K562 (cell line): ENCODE measurements at regions not wholly inside any gene's neighbourhood (a gene's known extent, or its start where the extent isn't known, plus 50 kb on each side); places are given as distances from the start of the nearest gene placed in this dataset.

Source experiments
- ASH1L ChIP-seq: fragments of 450-650 bp; IDR thresholded peaks from 2 replicates; pipeline ENCODE4 v1.6.1; 2018; ENCODE audit warnings: borderline replicate concordance, mild to moderate bottlenecking, low read depth; ENCODE audit not compliant: partially characterized antibody
- E2F8 ChIP-seq: fragments of 450-650 bp; IDR thresholded peaks from 2 replicates; pipeline ENCODE4 v1.7.1; 2018; ENCODE audit warnings: mild to moderate bottlenecking, low read depth; ENCODE audit not compliant: partially characterized antibody
- ELF1 ChIP-seq: fragments of 200-800 bp; sonication (Bioruptor generic); IDR thresholded peaks from 2 replicates; pipeline ENCODE4 v1.6.1; 2016; ENCODE audit warnings: missing genetic modification characterization, missing compliant biosample characterization
- EP300 ChIP-seq: IDR thresholded peaks from 2 replicates; pipeline ENCODE4 v1.6.1; 2012; ENCODE audit warnings: low read length, improper control_type of control experiment
- FOXK1 ChIP-seq: sonication (generic); formaldehyde crosslinking; IDR thresholded peaks from 2 replicates; pipeline ENCODE4 v1.8.0; 2022; ENCODE audit warnings: missing genetic modification reagents, mild to moderate bottlenecking, borderline replicate concordance
- KDM4B ChIP-seq, 2 experiments: fragments of 450-650 bp in 1 of 2; sonication (generic) in 1 of 2; IDR thresholded peaks; 2 replicates each; pipeline ENCODE4 v1.6.1; 2016 to 2017; ENCODE audit warnings: borderline replicate concordance in 2 of 2, antibody characterized with exemption in 1 of 2, low read depth in 1 of 2, mild to moderate bottlenecking in 1 of 2
- MAFK ChIP-seq: IDR thresholded peaks from 2 replicates; pipeline ENCODE4 v1.6.1; 2011; ENCODE audit warnings: low read length, improper control_type of control experiment
- MAZ ChIP-seq, 2 experiments: fragments of 450-650 bp in 1 of 2; sonication (generic) in 1 of 2; formaldehyde crosslinking; IDR thresholded peaks in 1 of 2; conservative IDR thresholded peaks in 1 of 2; 2 replicates each; pipeline versions ENCODE4 v1.4.0 to v1.5.0; 2020; ENCODE audit warnings: mild to moderate bottlenecking in 1 of 2, missing genetic modification reagents in 1 of 2
- POLR2G ChIP-seq: fragments of 200-400 bp; formaldehyde crosslinking; IDR thresholded peaks from 2 replicates; pipeline ENCODE4 v1.6.1; 2017; ENCODE audit warnings: low read depth, mild to moderate bottlenecking, antibody characterized with exemption, low read length, moderate library complexity
- RAD21 ChIP-seq, 2 experiments: fragments of 250-450 bp in 1 of 2; fragments of 450-650 bp in 1 of 2; sonication (Bioruptor Pico) in 1 of 2; formaldehyde crosslinking in 1 of 2; IDR thresholded peaks in 1 of 2; conservative IDR thresholded peaks in 1 of 2; 2 replicates each; pipeline versions ENCODE4 v1.4.0 to v1.8.0; 2020 to 2022; ENCODE audit warnings: mild to moderate bottlenecking in 2 of 2, moderate library complexity in 1 of 2
- RFX1 ChIP-seq: fragments of 450-650 bp; IDR thresholded peaks from 2 replicates; pipeline ENCODE4 v1.6.1; 2016; ENCODE audit warnings: mild to moderate bottlenecking, moderate library complexity
- TEAD4 ChIP-seq, 2 experiments: sonication (generic) in 1 of 2; formaldehyde crosslinking in 1 of 2; IDR thresholded peaks; 2 replicates each; pipeline versions ENCODE4 v1.6.1 to v1.8.0; 2012 to 2022; ENCODE audit warnings: borderline replicate concordance in 1 of 2, inconsistent platforms in 1 of 2, low read length in 1 of 2, mild to moderate bottlenecking in 1 of 2, missing genetic modification reagents in 1 of 2
- ZBTB33 ChIP-seq: sonication (generic); formaldehyde crosslinking; IDR thresholded peaks from 2 replicates; pipeline ENCODE4 v1.8.1; 2023; ENCODE audit warnings: mild to moderate bottlenecking, missing genetic modification reagents
- ZNF165 ChIP-seq: fragments of 250-450 bp; sonication (Bioruptor Pico); IDR thresholded peaks from 2 replicates; pipeline ENCODE4 v1.4.0; 2020; ENCODE audit warnings: borderline replicate concordance
- ZNF408 ChIP-seq: fragments of 250-450 bp; sonication (Bioruptor Pico); IDR thresholded peaks from 2 replicates; pipeline ENCODE4 v1.4.0; 2020; ENCODE audit warnings: low read depth, mild to moderate bottlenecking, moderate library complexity
- TF ChIP-seq, protein P1 (sequence below): sonication (generic); formaldehyde crosslinking; IDR thresholded peaks from 2 replicates; pipeline ENCODE4 v1.8.1; 2022; ENCODE audit warnings: missing genetic modification reagents
- TF ChIP-seq, protein P2 (sequence below), 2 experiments: IDR thresholded peaks; 2 replicates each; pipeline ENCODE4 v1.6.1; 2011; ENCODE audit warnings: borderline replicate concordance in 1 of 2, control low read depth in 1 of 2, low read depth in 1 of 2, low read length in 1 of 2, mild to moderate bottlenecking in 1 of 2, mixed read lengths in 1 of 2, moderate library complexity in 1 of 2; ENCODE audit not compliant: insufficient read depth in 1 of 2, insufficient read length in 1 of 2, poor library complexity in 1 of 2, severe bottlenecking in 1 of 2; ENCODE audit errors: extremely low read depth in 1 of 2

DNA sequence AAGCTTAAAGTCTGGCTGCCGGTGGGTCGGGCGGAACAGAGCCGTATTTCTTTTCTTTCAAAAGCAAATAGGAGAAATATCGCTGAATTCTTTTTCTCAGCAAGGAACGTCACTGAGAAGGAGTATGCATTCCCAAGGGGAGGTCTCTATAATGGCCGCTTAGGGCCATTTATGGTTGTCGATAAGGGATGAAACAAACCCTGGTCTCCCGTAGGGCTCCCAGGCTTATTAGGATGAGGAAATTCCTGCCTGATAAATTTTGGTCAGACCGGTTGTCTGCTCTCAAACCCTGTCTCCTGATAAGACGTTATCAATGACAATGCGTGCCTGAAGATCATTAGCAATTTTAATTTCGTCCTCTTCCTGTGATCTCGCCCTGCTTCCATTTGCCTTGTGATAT lies 227.7 kb upstream of the ZEB2 start (continued):
- TF ChIP-seq, protein P1, sequence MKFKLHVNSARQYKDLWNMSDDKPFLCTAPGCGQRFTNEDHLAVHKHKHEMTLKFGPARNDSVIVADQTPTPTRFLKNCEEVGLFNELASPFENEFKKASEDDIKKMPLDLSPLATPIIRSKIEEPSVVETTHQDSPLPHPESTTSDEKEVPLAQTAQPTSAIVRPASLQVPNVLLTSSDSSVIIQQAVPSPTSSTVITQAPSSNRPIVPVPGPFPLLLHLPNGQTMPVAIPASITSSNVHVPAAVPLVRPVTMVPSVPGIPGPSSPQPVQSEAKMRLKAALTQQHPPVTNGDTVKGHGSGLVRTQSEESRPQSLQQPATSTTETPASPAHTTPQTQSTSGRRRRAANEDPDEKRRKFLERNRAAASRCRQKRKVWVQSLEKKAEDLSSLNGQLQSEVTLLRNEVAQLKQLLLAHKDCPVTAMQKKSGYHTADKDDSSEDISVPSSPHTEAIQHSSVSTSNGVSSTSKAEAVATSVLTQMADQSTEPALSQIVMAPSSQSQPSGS (CRISPR knock-in tag): no peak
- TF ChIP-seq, protein P2, sequence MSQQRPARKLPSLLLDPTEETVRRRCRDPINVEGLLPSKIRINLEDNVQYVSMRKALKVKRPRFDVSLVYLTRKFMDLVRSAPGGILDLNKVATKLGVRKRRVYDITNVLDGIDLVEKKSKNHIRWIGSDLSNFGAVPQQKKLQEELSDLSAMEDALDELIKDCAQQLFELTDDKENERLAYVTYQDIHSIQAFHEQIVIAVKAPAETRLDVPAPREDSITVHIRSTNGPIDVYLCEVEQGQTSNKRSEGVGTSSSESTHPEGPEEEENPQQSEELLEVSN (IDR thresholded peaks at IDR 0.05; ENCODE audit: borderline replicate concordance in 1 of 2, extremely low read depth in 1 of 2, insufficient read depth in 1 of 2, insufficient read length in 1 of 2, low read depth in 1 of 2, low read length in 1 of 2, poor library complexity in 1 of 2, severe bottlenecking in 1 of 2): no peak
- TF ChIP-seq ASH1L: no peak
- no peak for TF ChIP-seq E2F8
- no peak for TF ChIP-seq ZBTB33 (CRISPR knock-in tag)
- no peak for TF ChIP-seq ZNF408 (CRISPR knock-in tag)
- TF ChIP-seq ZNF165: no peak
- TF ChIP-seq RAD21 (CRISPR knock-in tag; conservative IDR thresholded peaks at IDR 0.05 in 1 of 2, IDR thresholded peaks at IDR 0.05 in 1 of 2): no peak
- no peak for TF ChIP-seq TEAD4 (IDR thresholded peaks at IDR 0.05; ENCODE audit: low read length)
- no peak for TF ChIP-seq TEAD4 (CRISPR knock-in tag; IDR thresholded peaks at IDR 0.05; ENCODE audit: borderline replicate concordance)
- no peak for TF ChIP-seq POLR2G
- TF ChIP-seq ELF1 (tag): no peak
- TF ChIP-seq FOXK1 (CRISPR knock-in tag): no peak
- peak; percentile 36; the same call in 1 of the 2 replicates for TF ChIP-seq EP300
- TF ChIP-seq MAFK: no peak
- TF ChIP-seq RFX1: no peak
- TF ChIP-seq KDM4B (IDR thresholded peaks at IDR 0.05; ENCODE audit: borderline replicate concordance in 2 of 2, low read depth in 1 of 2): no peak
- TF ChIP-seq MAZ (CRISPR knock-in tag; conservative IDR thresholded peaks at IDR 0.05 in 1 of 2, IDR thresholded peaks at IDR 0.05 in 1 of 2): no peak
